ENCODE measurements at regions not wholly inside any gene's neighbourhood (a gene's known extent, or its start where the extent isn't known, plus 50 kb on each side); places are given as distances from the start of the nearest gene placed in this dataset.
"Not testable (repeated sequence)": the region's sequence is repeated elsewhere in the genome, so short reads cannot be mapped to it uniquely, and the experiment has no call there.

DNA sequence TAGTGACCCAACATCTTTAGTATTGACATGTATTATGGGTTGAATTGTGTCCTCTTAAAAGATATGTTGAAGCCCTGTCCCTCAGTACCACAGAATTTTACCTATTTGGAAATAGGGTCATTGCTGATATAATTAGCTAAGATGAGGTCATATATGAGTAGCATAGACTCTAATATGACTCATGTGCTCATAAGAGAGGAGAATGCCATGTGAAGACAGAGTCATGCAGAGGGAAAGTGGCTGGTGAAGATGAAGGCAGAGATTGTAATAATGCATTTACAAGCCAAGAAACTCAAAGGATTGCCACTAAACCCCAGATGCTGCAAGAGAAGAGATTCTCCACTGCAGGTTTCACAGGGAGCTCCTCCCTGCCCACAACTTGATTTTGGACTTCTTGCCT is 496.4 kb downstream of the KIF20B start:
- DNase-seq: peak; percentile 30

DNA sequence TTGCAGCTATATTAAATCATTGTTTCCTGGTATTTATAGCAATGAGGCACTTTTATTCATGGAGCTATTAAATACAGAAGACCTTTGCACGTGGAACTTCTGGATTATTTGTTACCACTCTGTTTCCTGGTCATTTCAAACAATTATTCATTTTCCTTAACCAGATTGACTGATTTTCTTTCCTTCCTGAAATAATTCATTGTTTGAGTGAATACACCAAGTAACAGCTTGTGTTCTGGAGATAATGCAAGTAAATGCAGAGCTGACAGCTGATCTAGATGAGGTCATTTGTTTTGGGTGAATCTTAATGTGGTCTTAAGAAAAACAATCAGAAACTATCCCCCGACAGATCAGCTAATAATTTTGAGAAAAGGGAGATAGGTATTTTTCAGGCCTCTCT is 497.7 kb downstream of the KIF20B start:
- no peak for DNase-seq

DNA sequence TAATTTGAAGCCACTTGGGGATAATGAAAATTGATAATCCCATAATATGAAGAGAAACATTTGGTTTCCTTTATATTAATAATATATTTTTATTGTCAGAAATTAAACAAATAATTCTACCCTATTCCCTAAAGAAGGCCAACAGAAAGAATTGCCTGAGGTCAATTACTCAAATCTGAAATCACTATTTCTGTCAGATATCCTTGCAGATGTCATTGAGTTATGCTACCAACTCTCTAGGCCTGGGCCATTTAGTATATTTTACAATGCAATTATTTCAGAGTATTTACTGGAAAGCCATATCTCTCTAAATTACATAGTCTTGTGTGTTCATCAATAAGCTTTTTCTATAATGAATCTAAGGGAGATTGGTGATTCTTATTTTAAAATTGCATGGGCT is 498.1 kb downstream of the KIF20B start:
- no peak for DNase-seq

DNA sequence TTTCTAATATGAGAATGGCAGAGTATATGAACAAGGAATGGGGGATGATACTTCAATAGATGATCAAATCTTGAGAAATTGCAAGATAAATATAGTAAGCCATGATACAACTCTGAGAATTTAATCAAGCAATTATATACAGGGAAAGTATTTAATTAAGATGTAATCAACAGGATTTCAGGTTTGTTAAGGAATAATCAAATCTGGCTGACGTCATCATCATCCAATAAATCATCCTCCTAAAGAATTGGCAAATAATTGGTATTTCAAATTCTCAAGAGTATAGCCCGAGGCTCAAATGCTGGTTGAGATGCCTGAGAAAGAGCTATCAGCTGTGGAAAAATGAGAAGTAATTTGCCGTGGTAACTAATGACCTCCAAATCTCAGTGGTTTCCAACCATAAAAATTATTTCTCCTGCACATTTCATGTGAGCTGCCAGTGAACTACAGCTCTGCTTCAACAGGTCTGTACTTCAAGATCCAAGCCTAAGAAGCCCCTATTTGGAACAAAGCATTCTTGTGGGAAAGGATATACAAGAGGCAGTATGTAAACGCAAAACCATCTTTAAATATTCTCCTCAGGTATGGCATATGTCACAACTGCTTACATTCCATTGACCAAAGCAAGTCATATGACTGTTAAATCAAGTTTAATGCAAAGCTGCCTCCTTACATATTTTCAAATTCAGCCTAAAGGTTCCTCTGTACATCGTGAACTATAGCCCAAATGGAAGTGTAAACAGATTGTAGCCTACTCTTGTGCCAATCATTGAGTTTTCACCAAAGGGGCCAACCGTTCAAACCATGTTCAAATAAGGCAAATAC is 503.0 kb downstream of the KIF20B start:
- DNase-seq: no peak

DNA sequence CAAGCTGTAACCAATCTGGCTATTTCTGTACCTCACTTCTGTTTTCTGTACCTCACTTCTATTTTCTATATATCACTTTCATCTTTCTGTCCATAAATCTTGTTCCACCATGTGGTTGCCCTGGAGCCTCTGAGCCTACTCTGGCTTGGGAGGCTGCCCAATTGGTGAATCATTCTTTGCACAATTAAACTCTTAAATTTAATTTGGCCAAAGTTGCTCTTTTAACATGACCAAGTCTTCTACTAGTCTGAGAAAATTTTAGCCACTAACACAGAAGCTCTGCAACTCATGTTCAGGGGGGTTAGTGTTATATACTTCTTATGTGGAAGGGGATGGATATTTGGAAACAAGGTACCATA is 503.5 kb downstream of the KIF20B start:
- DNase-seq: no peak

DNA sequence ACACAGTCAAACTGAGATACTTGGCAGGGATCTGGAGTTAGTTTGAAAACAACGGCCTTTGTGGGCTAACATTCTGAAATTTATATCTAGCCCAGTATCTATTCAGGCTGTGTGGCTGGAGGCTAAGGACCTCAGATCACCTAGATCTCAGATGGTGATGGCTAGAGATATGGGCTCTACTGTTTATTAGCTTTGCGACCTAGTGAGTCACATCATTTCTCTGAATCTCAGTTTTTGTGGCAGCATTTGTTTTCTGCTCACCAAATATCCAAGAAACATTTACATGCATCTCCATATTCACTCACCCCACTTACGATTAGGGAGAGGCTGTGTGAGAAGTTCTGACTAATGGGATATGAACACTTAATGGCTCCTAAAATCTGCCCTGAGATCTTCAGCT is 503.9 kb downstream of the KIF20B start:
- DNase-seq: no peak

DNA sequence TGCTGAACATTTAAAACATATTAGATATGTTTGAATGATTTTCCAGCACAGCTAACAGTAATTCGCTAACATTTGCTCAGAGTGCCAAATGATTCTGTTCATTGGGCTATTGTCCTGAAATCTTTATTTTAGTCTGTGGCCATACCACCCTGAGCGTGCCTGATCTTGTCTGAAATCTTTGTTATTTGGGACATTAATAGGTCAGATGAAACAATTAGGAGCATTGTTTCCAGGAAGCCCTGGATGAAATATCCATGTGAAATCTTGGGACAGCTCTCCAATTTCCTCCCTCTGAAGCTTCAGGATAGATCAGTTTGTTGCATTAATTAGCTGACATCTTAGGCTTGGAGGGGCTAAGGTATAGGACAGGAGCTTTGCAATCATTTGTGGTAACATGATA is 512.0 kb downstream of the KIF20B start:
- no peak for DNase-seq

DNA sequence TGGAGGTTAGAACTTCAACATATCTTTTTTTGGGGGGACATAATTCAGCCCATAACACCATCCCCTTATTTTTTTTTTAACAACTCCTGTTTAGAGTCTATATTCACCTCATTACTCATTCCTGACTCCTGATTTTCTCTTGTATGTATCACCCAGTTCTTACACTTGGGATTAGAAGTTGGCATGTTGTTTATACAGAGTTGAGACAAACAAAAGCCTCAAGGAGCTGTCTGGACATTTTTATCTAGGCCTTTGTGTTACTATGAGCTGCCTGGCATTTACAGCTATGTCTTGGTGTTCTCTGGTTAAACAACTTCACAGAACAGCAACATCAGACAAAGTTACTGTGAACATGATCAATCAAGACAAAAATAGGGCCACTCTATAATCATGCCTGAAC is 517.5 kb downstream of the KIF20B start:
- DNase-seq: no peak

DNA sequence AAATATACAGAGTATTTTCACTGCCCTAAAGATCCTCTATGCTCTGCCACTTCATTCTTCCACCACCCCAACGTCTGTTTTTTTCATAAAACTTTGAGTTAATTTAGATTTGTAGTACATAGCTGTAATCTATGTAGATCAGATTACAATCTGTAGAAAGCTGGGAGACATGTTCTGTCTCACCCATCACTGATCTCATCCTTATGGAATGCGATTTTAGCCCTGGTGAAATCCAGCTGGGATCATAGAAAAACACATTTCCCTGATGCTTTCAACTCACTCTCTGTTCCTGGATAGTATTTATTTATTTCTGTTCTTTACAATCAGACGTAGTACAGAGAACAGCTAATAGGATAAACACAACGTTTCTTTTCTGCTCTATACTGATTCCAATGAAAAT is 521.0 kb downstream of the KIF20B start:
- peak; percentile 56 for DNase-seq

DNA sequence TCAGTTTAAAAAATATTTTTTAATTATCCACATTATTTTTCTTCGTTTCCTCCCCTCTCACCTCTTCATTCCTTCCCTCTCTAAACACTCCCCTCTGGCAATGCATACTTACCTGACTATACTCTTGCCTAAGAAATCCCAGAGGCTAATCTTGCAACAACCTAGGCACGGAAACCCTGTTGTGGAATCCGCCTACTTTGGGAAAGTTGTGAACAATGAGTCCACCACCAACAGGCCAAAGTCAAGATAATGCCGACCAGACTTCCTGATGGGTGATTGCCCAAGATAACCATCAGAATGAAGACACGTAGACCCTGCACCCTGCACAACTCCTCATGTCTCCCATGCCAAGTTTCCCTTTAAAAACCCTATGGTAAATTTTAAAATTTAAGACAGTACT is 521.5 kb downstream of the KIF20B start:
- DNase-seq: peak; percentile 16

DNA sequence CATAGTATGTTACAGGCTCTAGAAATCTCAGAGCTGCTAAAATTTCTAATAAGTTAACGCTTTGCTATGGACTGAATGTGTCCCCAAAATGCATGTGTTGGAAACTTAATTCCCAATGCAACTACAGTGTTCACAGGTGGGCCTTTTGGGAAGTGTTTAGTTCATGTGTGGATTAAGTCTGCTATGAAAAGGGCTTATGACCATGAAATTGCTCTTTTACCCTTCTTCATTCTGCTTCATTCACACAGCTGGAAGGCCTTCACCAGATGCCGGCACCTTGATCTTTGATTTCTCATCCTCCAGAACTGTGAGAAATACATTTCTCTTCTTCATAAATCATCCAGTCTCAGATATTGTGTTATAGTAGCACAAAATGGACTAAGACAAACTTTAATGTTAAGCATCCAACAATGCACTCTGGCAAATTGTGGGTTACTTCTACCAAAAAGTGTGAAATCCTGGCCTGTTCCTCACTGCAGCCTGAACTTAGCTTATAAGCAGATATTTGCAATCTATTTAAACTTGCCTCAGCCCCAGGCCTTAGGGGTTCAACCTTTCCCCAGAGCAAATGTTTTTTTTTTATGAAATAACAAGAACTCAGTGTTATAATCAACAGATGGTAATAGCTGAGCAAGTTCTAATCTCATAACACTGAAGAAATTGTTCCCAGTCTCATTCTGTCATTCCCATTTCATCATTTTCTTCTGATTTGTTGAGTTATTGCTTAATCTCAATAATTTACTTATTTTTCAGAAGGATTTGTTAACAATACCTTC is 523.6 kb downstream of the KIF20B start:
- no peak for DNase-seq

DNA sequence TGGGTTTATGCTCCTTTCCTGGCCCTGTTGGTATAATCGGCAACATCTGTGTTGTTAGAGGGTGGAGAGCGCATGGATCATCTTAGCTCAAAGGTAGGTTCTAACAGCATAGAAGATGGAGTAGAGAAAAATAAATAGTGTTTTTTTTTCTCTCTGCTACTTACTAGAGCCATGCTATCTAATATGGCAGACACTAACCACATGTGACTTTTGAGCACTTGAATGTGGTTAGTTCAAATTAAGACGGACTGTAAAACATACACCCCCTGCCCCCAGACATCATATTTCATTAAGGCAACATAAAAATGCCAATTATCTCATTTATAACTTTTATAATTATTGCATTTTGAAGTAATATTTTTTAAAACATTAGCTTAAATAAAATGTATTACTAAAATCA is 525.1 kb downstream of the KIF20B start:
- no peak for DNase-seq

DNA sequence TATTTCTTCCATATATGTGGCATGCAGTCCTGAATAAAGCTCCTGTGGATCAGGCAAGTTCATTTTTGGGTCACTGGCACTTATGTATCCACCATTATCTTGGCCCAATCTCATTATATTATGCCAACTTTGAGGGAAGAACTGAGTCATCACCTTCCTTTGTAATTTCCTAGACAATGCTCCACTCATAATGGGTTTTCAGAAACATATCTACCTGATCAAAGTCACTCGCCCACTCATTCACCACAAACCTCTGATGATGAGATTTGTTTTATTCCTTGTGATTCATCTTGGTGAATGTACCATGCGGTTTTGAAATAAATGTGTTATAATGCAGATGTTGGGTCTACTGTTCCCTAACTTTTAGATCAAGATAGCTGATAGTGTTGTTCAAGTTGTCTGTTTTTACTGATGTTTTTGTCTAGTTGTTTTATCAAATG is 525.8 kb downstream of the KIF20B start:
- DNase-seq: peak; percentile 82

DNA sequence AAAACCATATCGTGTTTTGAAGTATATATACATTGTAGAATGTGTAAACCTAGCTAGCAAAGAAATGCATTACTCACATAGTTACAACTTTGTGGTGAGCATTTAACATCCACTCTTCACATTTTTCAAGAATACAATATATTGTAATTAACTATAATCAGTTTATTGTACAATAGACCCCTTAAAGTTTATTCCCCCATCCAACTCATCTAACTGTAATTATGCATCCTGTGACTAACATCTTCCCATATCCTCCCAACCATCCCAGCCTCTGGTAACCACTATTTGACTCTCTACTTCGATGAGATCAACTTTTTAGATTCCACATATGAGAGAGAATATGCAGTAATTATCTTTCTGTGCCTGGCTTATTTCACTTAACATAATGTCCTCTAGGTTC is 526.4 kb downstream of the KIF20B start:
- peak; percentile 33 for DNase-seq

DNA sequence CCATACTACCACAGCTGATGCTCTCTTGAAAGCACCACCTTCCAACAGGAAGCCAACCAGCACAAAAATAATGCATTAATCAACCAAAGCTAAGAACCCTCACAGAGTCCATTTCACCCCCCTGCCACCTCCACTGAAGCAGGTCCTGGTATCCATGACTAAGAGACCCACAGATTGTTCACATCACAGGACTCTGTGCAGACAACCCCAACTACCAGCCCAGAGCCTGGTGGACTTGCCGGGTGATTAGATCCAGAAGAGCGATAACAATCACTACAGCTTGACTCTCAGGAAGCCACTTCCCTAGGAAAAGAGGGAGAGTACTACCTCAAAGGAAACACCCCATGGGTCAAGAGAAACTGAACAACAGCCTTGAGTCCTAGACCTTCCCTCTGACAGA is 528.1 kb downstream of the KIF20B start:
- no peak for DNase-seq

DNA sequence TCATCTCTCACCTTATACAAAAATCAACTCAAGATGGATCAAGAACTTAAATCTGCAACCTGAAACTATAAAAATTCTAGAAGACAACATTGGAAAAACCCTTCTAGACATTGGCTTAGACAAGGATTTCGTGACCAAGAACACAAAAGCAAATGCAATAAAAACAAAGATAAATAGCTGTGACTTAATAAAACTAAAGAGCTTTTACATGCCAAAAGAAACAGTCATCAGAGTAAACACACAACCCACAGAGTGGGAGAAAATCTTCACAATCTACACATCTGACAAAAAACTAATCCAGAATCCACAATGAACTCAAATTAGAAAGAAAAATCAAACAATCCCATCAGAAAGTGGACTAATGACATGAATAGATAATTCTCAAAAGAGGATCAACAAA is 532.4 kb downstream of the KIF20B start:
- DNase-seq: not testable (repeated sequence)

DNA sequence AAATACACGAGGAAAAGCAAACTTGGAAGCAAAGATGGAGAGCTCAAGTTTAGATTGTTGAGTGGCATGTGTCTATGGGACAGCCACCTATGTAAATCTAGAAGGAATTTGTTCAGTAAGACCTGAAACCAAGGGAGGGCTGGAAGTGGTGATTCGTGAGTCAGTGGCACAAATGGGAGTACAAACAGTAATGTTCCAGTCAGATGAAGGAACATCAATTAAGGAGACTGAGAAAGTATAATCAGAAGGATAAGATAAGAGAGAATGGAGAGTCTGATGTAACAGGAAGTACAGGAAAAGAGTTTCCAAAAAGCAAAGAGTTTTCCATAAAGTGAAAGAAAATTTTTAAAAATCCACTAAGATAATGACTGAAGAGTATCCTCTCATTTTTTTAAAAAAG is 544.2 kb downstream of the KIF20B start:
- peak; percentile 30 for DNase-seq

DNA sequence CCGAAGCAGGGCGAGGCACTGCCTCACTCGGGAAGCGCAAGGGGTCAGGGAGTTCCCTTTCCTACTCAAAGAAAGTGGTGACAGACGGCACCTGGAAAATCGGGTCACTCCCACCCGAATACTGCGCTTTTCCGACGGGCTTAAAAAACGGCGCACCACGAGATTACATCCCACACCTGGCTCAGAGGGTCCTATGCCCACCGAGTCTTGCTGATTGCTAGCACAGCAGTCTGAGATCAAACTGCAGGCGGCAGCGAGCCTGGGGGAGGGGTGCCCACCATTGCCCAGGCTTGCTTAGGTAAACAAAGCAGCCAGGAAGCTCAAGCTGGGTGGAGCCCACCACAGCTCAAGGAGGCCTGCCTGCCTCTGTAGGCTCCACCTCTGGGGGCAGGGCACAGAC is 549.4 kb downstream of the KIF20B start:
- DNase-seq: not testable (repeated sequence)

DNA sequence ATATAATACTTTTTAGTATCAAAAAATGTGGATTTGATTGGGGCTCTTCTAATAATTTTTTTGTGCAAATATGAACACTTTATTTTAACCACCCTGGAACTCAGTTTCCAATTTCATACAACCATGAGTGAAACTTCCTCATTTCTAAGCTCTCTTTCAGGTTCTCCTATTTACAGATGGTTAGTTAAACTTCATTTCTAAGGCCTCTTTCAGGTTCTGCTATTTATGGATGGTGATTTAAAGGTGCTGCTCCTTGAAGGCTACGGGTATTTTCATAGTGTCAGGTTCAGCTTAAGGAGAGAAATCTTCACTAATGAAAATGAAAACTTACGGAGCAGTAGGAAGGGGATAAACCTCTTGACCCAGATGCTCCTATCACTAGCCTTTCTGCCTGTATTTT is 568.3 kb downstream of the KIF20B start:
- no peak for DNase-seq

DNA sequence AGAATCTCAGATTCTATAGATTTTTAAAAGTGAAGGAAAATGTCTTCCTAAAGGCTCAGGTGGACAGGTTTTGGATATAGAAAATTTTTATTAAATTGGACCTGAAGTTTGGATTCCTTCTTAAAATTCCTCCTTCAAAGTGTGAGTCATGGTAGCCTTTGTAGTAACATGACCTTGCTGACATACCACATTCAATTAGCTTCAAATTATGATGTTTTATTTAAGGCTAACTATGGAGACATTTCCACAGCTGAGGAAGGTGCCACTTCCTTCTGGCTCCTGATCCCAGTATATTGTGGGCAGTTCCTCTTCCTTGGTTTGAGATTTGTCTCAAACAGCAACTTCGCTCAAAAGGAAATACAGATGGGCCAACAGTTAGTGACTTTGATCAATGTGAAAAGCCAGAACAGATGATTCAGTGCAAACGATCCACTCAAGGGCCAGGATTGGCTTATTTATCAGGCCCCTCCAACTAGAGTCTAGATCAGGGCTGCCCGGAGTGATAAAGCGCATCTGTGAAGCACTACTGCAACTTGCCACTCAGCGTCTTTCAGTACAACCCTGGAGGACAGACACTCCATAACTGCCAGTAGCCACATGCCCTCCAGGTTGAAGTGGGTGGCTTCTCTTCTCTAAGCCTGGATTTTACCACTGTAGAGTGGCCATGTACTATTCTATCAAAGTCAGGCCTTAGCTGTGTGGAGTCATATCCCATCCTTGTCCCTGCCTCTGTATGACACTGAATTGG is 573.5 kb downstream of the KIF20B start:
- DNase-seq: no peak

DNA sequence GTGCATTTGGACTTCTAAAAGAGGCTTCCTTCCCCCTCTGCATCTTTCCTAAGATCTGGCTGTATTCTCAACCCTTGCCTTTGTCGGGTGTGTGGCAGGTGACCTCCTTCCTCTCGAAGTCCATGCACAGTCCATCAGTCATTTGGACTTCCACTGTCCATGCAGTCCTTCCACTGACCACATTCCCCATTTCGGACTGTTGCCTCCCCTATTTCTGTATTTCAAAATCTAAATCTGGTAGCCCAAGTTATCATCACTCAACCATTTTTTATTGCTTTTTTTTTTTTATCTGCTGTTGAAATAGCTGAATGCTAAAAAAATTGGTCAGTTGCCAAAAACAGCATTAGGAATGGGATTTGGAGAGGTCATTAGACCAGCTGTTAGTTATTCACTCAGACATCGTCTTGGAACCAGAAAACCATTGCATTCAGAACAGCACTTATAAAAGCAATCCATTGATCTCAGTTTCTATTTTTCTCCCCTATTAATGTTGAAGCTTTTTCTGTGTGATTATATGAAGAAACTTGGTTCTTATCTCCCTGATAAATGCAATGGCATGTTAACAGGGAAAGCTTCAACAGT is 575.6 kb downstream of the KIF20B start:
- no peak for DNase-seq

DNA sequence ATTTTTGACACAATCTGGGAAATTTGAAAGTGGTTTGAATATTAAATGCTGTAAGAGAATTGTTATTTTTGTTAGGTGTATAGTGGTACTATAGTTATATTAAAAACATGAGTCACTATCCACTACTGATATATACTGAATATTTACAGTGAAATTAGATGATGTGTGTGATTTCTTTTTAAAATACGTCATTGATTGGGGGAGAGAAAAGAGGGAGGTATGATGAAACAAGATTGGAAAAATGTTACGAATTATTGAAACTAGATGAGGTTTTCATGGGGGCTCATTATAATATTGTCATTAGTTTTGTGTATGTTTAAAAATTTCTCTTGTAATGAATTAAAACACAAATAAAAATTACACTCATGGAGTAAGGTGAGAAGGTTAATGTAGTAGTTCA is 571.4 kb downstream of the HTR7 start:
- no peak for DNase-seq

DNA sequence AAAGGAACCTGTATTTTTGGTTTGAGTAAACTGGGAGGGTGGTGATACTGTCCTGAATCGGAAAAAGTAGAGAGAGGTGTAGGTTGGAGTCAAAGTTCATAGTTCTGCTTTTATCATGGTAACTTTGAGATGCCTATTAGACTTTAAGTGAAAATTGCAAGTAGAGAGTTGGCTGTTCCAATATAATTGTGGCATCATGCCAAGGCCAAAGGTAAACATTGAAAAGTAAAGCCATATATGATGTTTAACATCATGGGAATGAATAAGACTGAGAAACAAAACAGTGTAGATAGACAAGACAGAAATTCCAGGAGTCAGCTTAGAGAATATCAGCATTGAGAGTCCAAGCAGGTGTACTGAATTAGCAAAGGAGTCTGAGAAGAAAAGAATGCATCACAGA is 570.9 kb downstream of the HTR7 start:
- DNase-seq: no peak
